Endothelial cell of umbilical vein (primary cell): ENCODE measurements at regions not wholly inside any gene's neighbourhood (a gene's known extent, or its start where the extent isn't known, plus 50 kb on each side); places are given as distances from the start of the nearest gene placed in this dataset.

Experiments
- CTCF ChIP-seq, 2 donors: IDR thresholded peaks; 1 replicate in 1 of 2; 2 replicates in 1 of 2; pipeline ENCODE4 v1.5.1; 2011; ENCODE audit warnings: low read length in 2 of 2, mild to moderate bottlenecking in 2 of 2, moderate library complexity in 2 of 2, control low read depth in 1 of 2, inconsistent platforms in 1 of 2, low read depth in 1 of 2; ENCODE audit not compliant: insufficient read depth in 1 of 2; ENCODE audit errors: extremely low read depth in 1 of 2
- FOS ChIP-seq: IDR thresholded peaks from 2 replicates; pipeline ENCODE4 v1.6.1; 2011; ENCODE audit warnings: mild to moderate bottlenecking, low read length, moderate library complexity, borderline replicate concordance; ENCODE audit not compliant: insufficient read depth

GRCh38 chr2:188045016-188045415 lies 246.7 kb upstream of the GULP1 start:
- no peak for TF ChIP-seq CTCF (IDR thresholded peaks at IDR 0.05; ENCODE audit: extremely low read depth in 1 of 2, insufficient read depth in 1 of 2, low read depth in 1 of 2, low read length in 2 of 2)
- no peak for TF ChIP-seq FOS
